Erythroblast (primary cell): ENCODE measurements at regions not wholly inside any gene's neighbourhood (a gene's known extent, or its start where the extent isn't known, plus 50 kb on each side); places are given as distances from the start of the nearest gene placed in this dataset.

Experiments used
- GATA1 ChIP-seq: IDR thresholded peaks from 2 replicates; pipeline ENCODE4 v1.6.1; 2011; ENCODE audit warnings: low read depth, mild to moderate bottlenecking, control low read depth, low read length, moderate library complexity
- POLR2A ChIP-seq: IDR thresholded peaks from 2 replicates; pipeline ENCODE4 v1.6.1; 2011; ENCODE audit warnings: mild to moderate bottlenecking, low read length

GRCh38 chr1:229086686-229087085 lies 184.2 kb upstream of the RAB4A start:
- TF ChIP-seq POLR2A, result no peak
- no peak for TF ChIP-seq GATA1
